ENCODE measurements at regions not wholly inside any gene's neighbourhood (a gene's known extent, or its start where the extent isn't known, plus 50 kb on each side); places are given as distances from the start of the nearest gene placed in this dataset.

- no peak for TF ChIP-seq PATZ1 (CRISPR knock-in tag; IDR thresholded peaks at IDR 0.05; ENCODE audit: borderline replicate concordance)
- TF ChIP-seq RARB (CRISPR knock-in tag; IDR thresholded peaks at IDR 0.05) = no peak
- TF ChIP-seq ZNF8 (CRISPR knock-in tag; IDR thresholded peaks at IDR 0.05) = no peak
- no peak for TF ChIP-seq ZC3H10 (CRISPR knock-in tag; IDR thresholded peaks at IDR 0.05)
These were observed 132.9 kb downstream of the PRDM13 start (continued) for GRCh38 chr6:99739526-99739925.

- ATAC-seq = no peak
- TF ChIP-seq SNAI2 (CRISPR knock-in tag; IDR thresholded peaks at IDR 0.05) (no peak), CSDC2 (CRISPR knock-in tag; IDR thresholded peaks at IDR 0.05) (no peak)
These were observed 134.5 kb downstream of the PRDM13 start for GRCh38 chr6:99741092-99741491.

GRCh38 chr6:99743647-99744046, 137.0 kb downstream of the PRDM13 start:
- no peak for ATAC-seq
- TF ChIP-seq ZFP3 (CRISPR knock-in tag; IDR thresholded peaks at IDR 0.05) (no peak), CSDC2 (CRISPR knock-in tag; IDR thresholded peaks at IDR 0.05) (no peak), TCF4 (CRISPR knock-in tag; IDR thresholded peaks at IDR 0.05; ENCODE audit: borderline replicate concordance) (no peak), TSHZ2 (CRISPR knock-in tag; IDR thresholded peaks at IDR 0.05) (no peak), ZFP30 (CRISPR knock-in tag; IDR thresholded peaks at IDR 0.05) (no peak), ZNF565 (CRISPR knock-in tag; conservative IDR thresholded peaks at IDR 0.05; ENCODE audit: low read depth) (no peak), ZNF70 (CRISPR knock-in tag; IDR thresholded peaks at IDR 0.05) (no peak), ARNTL (CRISPR knock-in tag; IDR thresholded peaks at IDR 0.05; ENCODE audit: borderline replicate concordance, low read depth) (no peak), PPARA (CRISPR knock-in tag; IDR thresholded peaks at IDR 0.05; ENCODE audit: borderline replicate concordance) (no peak)

- peak; percentile 56 for ATAC-seq
- TF ChIP-seq ZFP30 (CRISPR knock-in tag; IDR thresholded peaks at IDR 0.05) (no peak), CSDC2 (CRISPR knock-in tag; IDR thresholded peaks at IDR 0.05) (no peak), ZNF565 (CRISPR knock-in tag; conservative IDR thresholded peaks at IDR 0.05; ENCODE audit: low read depth) (no peak), CREB5 (CRISPR knock-in tag; IDR thresholded peaks at IDR 0.05; ENCODE audit: low read depth) (no peak), TCF4 (CRISPR knock-in tag; IDR thresholded peaks at IDR 0.05; ENCODE audit: borderline replicate concordance) (no peak), TOX (CRISPR knock-in tag; IDR thresholded peaks at IDR 0.05; ENCODE audit: borderline replicate concordance) (no peak), SNAI2 (CRISPR knock-in tag; IDR thresholded peaks at IDR 0.05) (no peak), ZC3H10 (CRISPR knock-in tag; IDR thresholded peaks at IDR 0.05) (no peak), CSRNP3 (CRISPR knock-in tag; IDR thresholded peaks at IDR 0.05) (no peak), OSR1 (CRISPR knock-in tag; IDR thresholded peaks at IDR 0.05) (no peak), RARB (CRISPR knock-in tag; IDR thresholded peaks at IDR 0.05) (no peak), ARNTL (CRISPR knock-in tag; IDR thresholded peaks at IDR 0.05; ENCODE audit: borderline replicate concordance, low read depth) (no peak), GLIS3 (CRISPR knock-in tag; IDR thresholded peaks at IDR 0.05) (no peak), ZFP3 (CRISPR knock-in tag; IDR thresholded peaks at IDR 0.05) (no peak), ISL1 (CRISPR knock-in tag; IDR thresholded peaks at IDR 0.05) (no peak), ZNF8 (CRISPR knock-in tag; IDR thresholded peaks at IDR 0.05) (no peak), PATZ1 (CRISPR knock-in tag; IDR thresholded peaks at IDR 0.05; ENCODE audit: borderline replicate concordance) (no peak)
- TF ChIP-seq, protein P1, sequence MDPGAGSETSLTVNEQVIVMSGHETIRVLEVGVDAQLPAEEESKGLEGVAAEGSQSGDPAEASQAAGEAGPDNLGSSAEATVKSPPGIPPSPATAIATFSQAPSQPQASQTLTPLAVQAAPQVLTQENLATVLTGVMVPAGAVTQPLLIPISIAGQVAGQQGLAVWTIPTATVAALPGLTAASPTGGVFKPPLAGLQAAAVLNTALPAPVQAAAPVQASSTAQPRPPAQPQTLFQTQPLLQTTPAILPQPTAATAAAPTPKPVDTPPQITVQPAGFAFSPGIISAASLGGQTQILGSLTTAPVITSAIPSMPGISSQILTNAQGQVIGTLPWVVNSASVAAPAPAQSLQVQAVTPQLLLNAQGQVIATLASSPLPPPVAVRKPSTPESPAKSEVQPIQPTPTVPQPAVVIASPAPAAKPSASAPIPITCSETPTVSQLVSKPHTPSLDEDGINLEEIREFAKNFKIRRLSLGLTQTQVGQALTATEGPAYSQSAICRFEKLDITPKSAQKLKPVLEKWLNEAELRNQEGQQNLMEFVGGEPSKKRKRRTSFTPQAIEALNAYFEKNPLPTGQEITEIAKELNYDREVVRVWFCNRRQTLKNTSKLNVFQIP (CRISPR knock-in tag; IDR thresholded peaks at IDR 0.05; ENCODE audit: borderline replicate concordance, low read depth) = no peak
These were observed 139.0 kb downstream of the PRDM13 start for GRCh38 chr6:99745651-99746050.

All from SK-N-SH treated with all-trans-retinoic acid at 6 μM for 48 hours (cell line).